ENCODE measurements at regions not wholly inside any gene's neighbourhood (a gene's known extent, or its start where the extent isn't known, plus 50 kb on each side); places are given as distances from the start of the nearest gene placed in this dataset.

DNA sequence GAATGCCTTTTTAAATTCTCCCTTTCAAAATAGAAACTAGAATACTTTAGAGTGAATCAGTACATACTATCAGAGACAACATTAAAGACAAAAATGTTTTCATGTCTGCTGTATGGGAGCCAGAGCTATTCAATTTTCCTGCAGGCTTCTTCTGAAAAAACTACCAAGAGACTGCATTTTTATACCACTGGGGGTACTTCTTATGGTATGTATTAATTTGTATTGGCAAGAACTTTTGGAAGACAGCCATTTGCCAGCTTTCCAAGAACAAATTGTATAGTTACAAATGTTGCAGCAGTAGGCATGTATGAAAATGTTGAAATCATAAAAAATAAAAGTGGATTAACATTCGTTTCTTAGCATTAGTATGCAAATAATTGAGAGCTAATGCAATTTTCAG lies 1010.0 kb upstream of the CADM2 start:
- no peak for DNase-seq
- no peak overlapping the region for H2BK120ac ChIP-seq (ENCODE audit: low read depth, low read length, poor library complexity, severe bottlenecking)
- H4K5ac ChIP-seq (ENCODE audit: insufficient read length, low read depth, low read length), result no peak overlapping the region
- no peaks in the 10 kb centered on the region for H3K27me3 ChIP-seq (ENCODE audit: insufficient read depth, low read length)
- no peak overlapping the region for H4K8ac ChIP-seq (replicated peaks; ENCODE audit: insufficient read length, low read depth, low read length)
- no peak overlapping the region for H3T11ph ChIP-seq (ENCODE audit: low read length)
- no peak overlapping the region for H3K4me2 ChIP-seq (ENCODE audit: insufficient read depth, insufficient read length, low read length)
- no peak overlapping the region for H3K27ac ChIP-seq (ENCODE audit: insufficient read length, low read depth, low read length)
- no peak overlapping the region for H3K27ac Mint-ChIP-seq
- H3K14ac ChIP-seq (ENCODE audit: insufficient read depth, low read length), result no peak overlapping the region
- H3K23me2 ChIP-seq (ENCODE audit: insufficient read length, low read depth, low read length, poor library complexity, severe bottlenecking), result no peaks in the 10 kb centered on the region
- no peaks in the 10 kb centered on the region for H3K36me3 Mint-ChIP-seq (ENCODE audit: insufficient read depth in 1 of 3, low read depth in 3 of 3)
- no peaks in the 10 kb centered on the region for H3K79me2 ChIP-seq (ENCODE audit: insufficient read depth, low read length)
- H2AFZ ChIP-seq (ENCODE audit: low read length), result no peak overlapping the region
- TF ChIP-seq, protein P1, sequence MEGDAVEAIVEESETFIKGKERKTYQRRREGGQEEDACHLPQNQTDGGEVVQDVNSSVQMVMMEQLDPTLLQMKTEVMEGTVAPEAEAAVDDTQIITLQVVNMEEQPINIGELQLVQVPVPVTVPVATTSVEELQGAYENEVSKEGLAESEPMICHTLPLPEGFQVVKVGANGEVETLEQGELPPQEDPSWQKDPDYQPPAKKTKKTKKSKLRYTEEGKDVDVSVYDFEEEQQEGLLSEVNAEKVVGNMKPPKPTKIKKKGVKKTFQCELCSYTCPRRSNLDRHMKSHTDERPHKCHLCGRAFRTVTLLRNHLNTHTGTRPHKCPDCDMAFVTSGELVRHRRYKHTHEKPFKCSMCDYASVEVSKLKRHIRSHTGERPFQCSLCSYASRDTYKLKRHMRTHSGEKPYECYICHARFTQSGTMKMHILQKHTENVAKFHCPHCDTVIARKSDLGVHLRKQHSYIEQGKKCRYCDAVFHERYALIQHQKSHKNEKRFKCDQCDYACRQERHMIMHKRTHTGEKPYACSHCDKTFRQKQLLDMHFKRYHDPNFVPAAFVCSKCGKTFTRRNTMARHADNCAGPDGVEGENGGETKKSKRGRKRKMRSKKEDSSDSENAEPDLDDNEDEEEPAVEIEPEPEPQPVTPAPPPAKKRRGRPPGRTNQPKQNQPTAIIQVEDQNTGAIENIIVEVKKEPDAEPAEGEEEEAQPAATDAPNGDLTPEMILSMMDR (conservative IDR thresholded peaks at IDR 0.05), result no peak
- WGBS (ENCODE audit: extremely low coverage, insufficient read length, low lambda C conversion rate), result no CpG with 5 or more reads among the region's 1 CpG
- no peaks in the 10 kb centered on the region for H3K27me3 Mint-ChIP-seq (ENCODE audit: low read depth)
- H2BK20ac ChIP-seq (ENCODE audit: low read depth, low read length, poor library complexity, severe bottlenecking), result no peak overlapping the region
- no peak overlapping the region for H3K9ac ChIP-seq (ENCODE audit: extremely low read depth, insufficient read length, low read length)
- no peaks in the 10 kb centered on the region for H3K79me1 ChIP-seq (ENCODE audit: insufficient read depth, low read depth, low read length, poor library complexity, severe bottlenecking)
- no peak overlapping the region for H3K18ac ChIP-seq (ENCODE audit: insufficient read length, low read depth, low read length)
- H4K91ac ChIP-seq (ENCODE audit: insufficient read length, low read depth, low read length), result no peak overlapping the region
- no peak overlapping the region for H3K4me3 Mint-ChIP-seq
- no peaks in the 10 kb centered on the region for H3K4me1 ChIP-seq (ENCODE audit: insufficient read depth, low read length)
- no peaks in the 10 kb centered on the region; a peak in 1 of 5 replicates for H3K9me3 Mint-ChIP-seq
- no peak overlapping the region for H3K56ac ChIP-seq (ENCODE audit: insufficient read length, low read depth, low read length)
- no peaks in the 10 kb centered on the region for H3K9me3 ChIP-seq (ENCODE audit: control insufficient read depth, low read depth, low read length)
- no peak overlapping the region for H2BK5ac ChIP-seq (ENCODE audit: insufficient read length, low read length)
- no peak overlapping the region for H3K23ac ChIP-seq (ENCODE audit: insufficient read length, low read depth, low read length)
- H2AK5ac ChIP-seq (ENCODE audit: insufficient read length, low read length), result no peak overlapping the region
- H3K4me1 Mint-ChIP-seq, result peaks cover 7% of the 10 kb centered on the region in 2 experiments
- H2BK12ac ChIP-seq (ENCODE audit: insufficient read length, low read depth, low read length), result no peak overlapping the region
- H3K4ac ChIP-seq (ENCODE audit: low read depth, low read length), result no peak overlapping the region
- H4K20me1 ChIP-seq (ENCODE audit: control insufficient read depth, insufficient read depth, insufficient read length), result no peaks in the 10 kb centered on the region
- no peak overlapping the region for H2BK15ac ChIP-seq (ENCODE audit: low read depth, low read length)
